SKM-1 treated with dmso at 0.1 percent for 144 hours (cell line): ENCODE measurements at regions not wholly inside any gene's neighbourhood (a gene's known extent, or its start where the extent isn't known, plus 50 kb on each side); places are given as distances from the start of the nearest gene placed in this dataset.

Experiments used
- DNase-seq: peaks from one replicate; lab custom pipeline; 2025; ENCODE audit not compliant: unreplicated experiment; lab: John Stamatoyannopoulos, UW

- no peak for DNase-seq
These were observed 55.8 kb upstream of the VLDLR start for GRCh38 chr9:2565676-2566340.

- no peak for DNase-seq
These were observed 53.7 kb upstream of the VLDLR start for GRCh38 chr9:2567922-2568321.

DNA sequence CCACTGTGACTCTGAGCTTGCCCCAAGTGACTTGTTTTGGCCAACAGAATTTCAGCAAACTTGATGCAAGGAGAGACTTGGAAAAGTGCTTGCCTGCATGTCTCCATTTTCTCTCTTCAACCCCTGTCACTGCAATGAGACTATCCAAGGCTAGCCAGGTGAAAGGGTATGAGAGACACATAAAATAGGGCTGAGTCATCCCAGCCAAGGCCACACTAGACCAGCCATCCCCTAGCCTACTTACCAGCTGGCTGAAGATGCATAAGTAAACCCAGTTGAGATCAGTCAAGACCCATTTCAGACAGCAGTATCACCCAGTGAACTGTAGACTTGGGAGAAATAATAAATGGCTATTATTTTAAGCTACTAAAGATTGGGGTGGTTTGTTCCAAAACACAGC, 52.9 kb upstream of the VLDLR start:
- DNase-seq, result no peak

GRCh38 chr9:2570615-2571479, 50.7 kb upstream of the VLDLR start:
- DNase-seq, result peak; percentile 94
